ENCODE measurements at regions not wholly inside any gene's neighbourhood (a gene's known extent, or its start where the extent isn't known, plus 50 kb on each side); places are given as distances from the start of the nearest gene placed in this dataset.
"Not testable (repeated sequence)": the region's sequence is repeated elsewhere in the genome, so short reads cannot be mapped to it uniquely, and the experiment has no call there.

GRCh38 chr5:115455301-115455707, 89.3 kb downstream of the FEM1C start:
- intact Hi-C loops (cut with DNase I; ENCODE audit: low total_unique reads): loop anchor here (1.0 kb wide), 2 partner anchors 79 to 89 kb away; partner anchors contain the start of gene FEM1C
- Histone ChIP-seq H3K36me3 (no peaks in the 10 kb centered on the region), H3K4me1 (peaks cover 40 to 50% of the 10 kb centered on the region in 2 donors), H3K27ac (peak overlapping the region; percentile 69 to 86 (median 79)), H3K9me3 (no peaks in the 10 kb centered on the region), H3K27me3 (no peaks in the 10 kb centered on the region), H3K4me3 (no peak overlapping the region)
- DNase-seq: peak; percentile 79 to 84
- TF ChIP-seq, protein P1, sequence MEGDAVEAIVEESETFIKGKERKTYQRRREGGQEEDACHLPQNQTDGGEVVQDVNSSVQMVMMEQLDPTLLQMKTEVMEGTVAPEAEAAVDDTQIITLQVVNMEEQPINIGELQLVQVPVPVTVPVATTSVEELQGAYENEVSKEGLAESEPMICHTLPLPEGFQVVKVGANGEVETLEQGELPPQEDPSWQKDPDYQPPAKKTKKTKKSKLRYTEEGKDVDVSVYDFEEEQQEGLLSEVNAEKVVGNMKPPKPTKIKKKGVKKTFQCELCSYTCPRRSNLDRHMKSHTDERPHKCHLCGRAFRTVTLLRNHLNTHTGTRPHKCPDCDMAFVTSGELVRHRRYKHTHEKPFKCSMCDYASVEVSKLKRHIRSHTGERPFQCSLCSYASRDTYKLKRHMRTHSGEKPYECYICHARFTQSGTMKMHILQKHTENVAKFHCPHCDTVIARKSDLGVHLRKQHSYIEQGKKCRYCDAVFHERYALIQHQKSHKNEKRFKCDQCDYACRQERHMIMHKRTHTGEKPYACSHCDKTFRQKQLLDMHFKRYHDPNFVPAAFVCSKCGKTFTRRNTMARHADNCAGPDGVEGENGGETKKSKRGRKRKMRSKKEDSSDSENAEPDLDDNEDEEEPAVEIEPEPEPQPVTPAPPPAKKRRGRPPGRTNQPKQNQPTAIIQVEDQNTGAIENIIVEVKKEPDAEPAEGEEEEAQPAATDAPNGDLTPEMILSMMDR (IDR thresholded peaks at IDR 0.05 in 4 of 5, conservative IDR thresholded peaks at IDR 0.05 in 1 of 5): no peak
- peak in 1 of 2 donors; percentile 19 for TF ChIP-seq POLR2A (IDR thresholded peaks at IDR 0.05)
- peak; percentile 95 to 96 for ATAC-seq
- in situ Hi-C loops (cut with MboI; ENCODE audit: low sequenced_read_pairs in 4 of 4): no loop called here

DNA sequence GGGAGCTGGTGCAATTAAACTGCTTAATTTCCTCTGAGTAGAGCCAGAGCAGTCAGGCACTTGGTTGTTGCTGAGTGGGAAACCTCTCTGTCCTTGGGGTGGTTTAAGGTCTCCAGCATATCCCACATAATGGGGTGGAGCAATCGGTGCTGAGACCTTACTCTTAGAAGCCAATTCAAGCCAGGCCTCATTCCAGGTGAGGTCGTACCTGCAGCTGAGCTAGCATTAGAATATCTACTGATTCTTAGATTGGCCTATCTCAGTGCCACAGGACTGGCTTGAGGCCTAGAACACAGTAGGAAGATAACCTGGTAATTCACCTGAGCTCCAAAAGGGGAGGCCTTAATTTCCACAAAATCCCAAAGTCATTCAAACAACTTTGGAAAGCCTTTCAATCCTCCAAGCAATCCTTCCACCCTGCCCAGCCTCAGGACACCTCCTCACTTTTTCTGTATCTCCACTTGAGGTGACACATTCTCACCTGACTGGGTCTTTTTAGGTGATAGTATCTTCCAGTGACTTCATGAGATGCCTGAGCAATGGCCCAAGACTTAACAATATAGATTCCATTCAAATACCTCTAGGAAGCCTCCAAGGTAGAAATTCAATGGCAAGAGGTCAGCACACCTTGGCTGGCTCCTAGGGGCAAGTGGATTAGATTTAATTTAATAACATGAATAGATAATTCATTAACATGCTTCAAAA, 91.0 kb downstream of the FEM1C start:
- Histone ChIP-seq H3K27ac (peak overlapping the region in 1 of 4 donors; percentile 86), H3K9me3 (no peaks in the 10 kb centered on the region), H3K4me1 (peaks cover 33 to 40% of the 10 kb centered on the region in 2 donors), H3K27me3 (no peaks in the 10 kb centered on the region), H3K4me3 (no peak overlapping the region), H3K36me3 (no peaks in the 10 kb centered on the region)
- TF ChIP-seq, protein P1 (IDR thresholded peaks at IDR 0.05 in 4 of 5, conservative IDR thresholded peaks at IDR 0.05 in 1 of 5): no peak
- TF ChIP-seq POLR2A (IDR thresholded peaks at IDR 0.05): no peak
- no peak for DNase-seq
- intact Hi-C loops (cut with DNase I; ENCODE audit: low total_unique reads): no loop called here
- no peak for ATAC-seq
- in situ Hi-C loops (cut with MboI; ENCODE audit: low sequenced_read_pairs in 4 of 4): no loop called here

GRCh38 chr5:115452536-115453235, 91.9 kb downstream of the FEM1C start:
- Histone ChIP-seq H3K27ac (no peak overlapping the region), H3K4me3 (no peak overlapping the region), H3K27me3 (no peaks in the 10 kb centered on the region), H3K36me3 (no peaks in the 10 kb centered on the region), H3K9me3 (no peaks in the 10 kb centered on the region), H3K4me1 (peaks cover 27 to 33% of the 10 kb centered on the region in 2 donors)
- TF ChIP-seq, protein P1 (IDR thresholded peaks at IDR 0.05 in 4 of 5, conservative IDR thresholded peaks at IDR 0.05 in 1 of 5): no peak
- TF ChIP-seq POLR2A (IDR thresholded peaks at IDR 0.05): no peak
- in situ Hi-C loops (cut with MboI; ENCODE audit: low sequenced_read_pairs in 4 of 4) (no loop called here), intact Hi-C loops (cut with DNase I; ENCODE audit: low total_unique reads) (no loop called here)
- ATAC-seq (no peak), DNase-seq (no peak)

DNA sequence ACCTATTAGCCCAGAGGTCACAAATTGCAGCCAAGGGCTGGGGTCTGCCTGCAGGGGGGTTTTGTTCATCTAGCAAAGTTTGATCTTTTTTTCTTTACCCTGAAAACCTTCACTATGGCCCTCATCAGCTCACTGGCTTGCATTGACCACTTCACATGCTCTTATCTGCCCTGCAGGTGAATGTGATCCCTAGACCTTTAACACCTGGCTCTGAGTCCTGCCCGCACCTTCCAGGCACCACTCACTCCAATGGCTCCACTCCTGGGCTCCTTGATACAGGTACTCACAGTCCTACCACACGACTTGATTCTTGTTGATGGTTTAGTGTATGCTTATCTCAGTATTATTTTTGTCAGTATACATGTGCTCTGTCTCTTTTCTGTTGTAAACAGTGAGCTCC, 92.5 kb downstream of the FEM1C start:
- intact Hi-C loops (cut with DNase I; ENCODE audit: low total_unique reads) (no loop called here), in situ Hi-C loops (cut with MboI; ENCODE audit: low sequenced_read_pairs in 4 of 4) (no loop called here)
- Histone ChIP-seq H3K4me3 (no peak overlapping the region), H3K36me3 (no peaks in the 10 kb centered on the region), H3K27me3 (no peaks in the 10 kb centered on the region), H3K4me1 (peaks cover 21 to 27% of the 10 kb centered on the region in 2 donors), H3K27ac (no peak overlapping the region), H3K9me3 (no peaks in the 10 kb centered on the region)
- DNase-seq: no peak
- no peak for ATAC-seq
- no peak for TF ChIP-seq POLR2A (IDR thresholded peaks at IDR 0.05)

DNA sequence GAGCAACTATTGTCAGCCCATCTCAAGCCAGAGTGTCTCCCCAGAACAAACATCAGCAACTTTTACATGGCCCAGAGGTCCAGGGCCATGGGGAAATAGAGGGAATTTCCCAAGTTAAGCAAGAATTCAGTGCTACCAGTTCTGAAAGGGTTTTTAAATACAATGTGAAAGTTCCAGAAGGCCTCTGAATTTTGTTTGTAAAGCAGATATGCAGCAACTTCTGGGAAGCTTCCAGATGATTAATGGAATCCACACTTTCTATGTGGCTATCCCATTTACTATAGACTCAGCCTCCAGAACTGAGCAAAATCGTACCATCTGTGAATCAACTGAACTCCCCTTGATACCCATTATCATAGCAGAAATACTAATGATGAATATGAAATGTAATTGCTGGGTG, 93.8 kb downstream of the FEM1C start:
- no peak for TF ChIP-seq POLR2A (IDR thresholded peaks at IDR 0.05)
- no peaks in the 10 kb centered on the region for H3K9me3 ChIP-seq
- H3K27me3 ChIP-seq: no peaks in the 10 kb centered on the region
- no peak for ATAC-seq
- intact Hi-C loops (cut with DNase I; ENCODE audit: low total_unique reads) (no loop called here), in situ Hi-C loops (cut with MboI; ENCODE audit: low sequenced_read_pairs in 4 of 4) (no loop called here)
- no peaks in the 10 kb centered on the region for H3K36me3 ChIP-seq
- H3K27ac ChIP-seq: peak overlapping the region in 1 of 4 donors; percentile 5
- no peak for DNase-seq
- H3K4me3 ChIP-seq: no peak overlapping the region
- peaks cover 14 to 17% of the 10 kb centered on the region in 2 donors for H3K4me1 ChIP-seq

DNA sequence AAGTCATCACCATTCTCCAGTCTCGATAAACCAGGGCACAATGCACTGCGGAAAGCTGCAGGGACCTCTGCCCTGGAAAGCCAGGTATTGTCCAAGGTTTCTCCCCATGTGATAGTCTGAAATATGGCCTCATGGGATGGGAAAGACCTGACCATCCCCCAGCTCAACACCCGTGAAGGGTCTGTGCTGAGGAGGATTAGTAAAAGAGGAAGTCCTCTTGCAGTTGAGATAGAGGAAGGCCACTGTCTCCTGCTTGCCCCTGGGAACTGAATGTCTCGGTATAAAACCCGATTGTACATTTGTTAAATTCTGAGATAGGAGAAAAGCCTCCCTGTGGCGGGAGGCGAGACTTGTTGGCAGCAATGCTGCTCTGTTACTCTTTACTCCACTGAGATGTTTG, 95.9 kb downstream of the FEM1C start:
- H3K27me3 ChIP-seq; ATAC-seq; H3K4me3 ChIP-seq; in situ Hi-C loops (cut with MboI; ENCODE audit: low sequenced_read_pairs in 4 of 4); H3K27ac ChIP-seq; H3K4me1 ChIP-seq; H3K9me3 ChIP-seq; intact Hi-C loops (cut with DNase I; ENCODE audit: low total_unique reads); H3K36me3 ChIP-seq; DNase-seq: not testable (repeated sequence)
